ENCODE measurements at regions not wholly inside any gene's neighbourhood (a gene's known extent, or its start where the extent isn't known, plus 50 kb on each side); places are given as distances from the start of the nearest gene placed in this dataset.

- DNase-seq (ENCODE audit: low spot score) = no peak
Measured at GRCh38 chr16:16790597-16790996, 411.7 kb downstream of the NPIPA7 start.

- DNase-seq (ENCODE audit: low spot score) = no peak
Measured at GRCh38 chr16:16791051-16791450, 412.1 kb downstream of the NPIPA7 start.

- no peak for DNase-seq (ENCODE audit: low spot score)
Measured at GRCh38 chr16:16797239-16797638, 418.3 kb downstream of the NPIPA7 start.

- no peak for DNase-seq (ENCODE audit: low spot score)
Measured at GRCh38 chr16:16798504-16798903, 419.6 kb downstream of the NPIPA7 start.

GRCh38 chr16:16805809-16806208 is 426.9 kb downstream of the NPIPA7 start:
- no peak for DNase-seq (ENCODE audit: low spot score)

DNA sequence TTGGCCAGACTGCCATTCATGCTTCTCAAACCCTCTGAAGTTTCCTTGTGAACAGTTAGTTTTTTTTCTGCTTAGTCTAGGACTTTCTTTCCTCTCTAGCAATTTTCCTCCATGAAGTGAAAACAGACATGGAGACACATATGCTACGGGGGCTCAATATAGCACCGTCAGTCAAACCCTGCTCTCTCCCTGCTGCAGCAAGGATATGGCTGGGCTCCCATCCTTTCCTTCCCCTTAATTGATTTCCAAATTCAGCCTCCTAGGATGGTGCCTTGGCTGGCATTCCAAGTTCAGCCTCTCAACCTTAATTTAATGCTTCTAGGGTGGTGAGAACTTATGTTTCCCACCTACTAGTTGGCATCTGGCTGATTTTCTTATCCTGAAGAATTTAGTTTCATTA is 436.7 kb downstream of the NPIPA7 start:
- no peak for DNase-seq (ENCODE audit: low spot score)

GRCh38 chr16:16817196-16817595 is 438.3 kb downstream of the NPIPA7 start:
- no peak for DNase-seq (ENCODE audit: low spot score)

- no peak for DNase-seq (ENCODE audit: low spot score)
Measured at GRCh38 chr16:16821261-16821660, 442.3 kb downstream of the NPIPA7 start.

DNA sequence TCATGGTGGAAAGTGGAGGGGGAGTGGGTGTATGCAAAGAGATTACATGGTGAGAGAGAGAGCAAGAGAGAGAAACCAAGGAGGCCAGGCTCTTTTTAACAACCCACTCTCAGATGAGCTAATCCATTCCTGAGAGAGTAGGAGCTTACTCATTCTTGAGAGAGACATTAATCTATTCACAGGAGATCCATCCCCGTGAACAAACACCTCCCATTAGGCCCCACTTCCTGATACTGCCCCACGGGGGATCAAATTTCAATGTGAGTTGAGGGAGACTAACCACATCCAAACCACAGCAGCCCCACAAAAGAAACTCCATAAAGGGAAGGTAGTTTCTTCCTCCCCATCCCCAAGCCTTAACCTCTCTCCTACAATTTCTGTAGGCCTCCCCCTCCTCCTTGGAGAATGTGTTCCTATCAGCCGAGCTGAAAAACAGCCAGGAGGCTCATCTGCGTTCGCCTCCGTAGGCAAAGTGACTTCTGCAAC is 450.0 kb downstream of the NPIPA7 start:
- DNase-seq (ENCODE audit: low spot score) = no peak

- DNase-seq (ENCODE audit: low spot score) = no peak
Measured at GRCh38 chr16:16830401-16830800, 451.5 kb downstream of the NPIPA7 start.

DNA sequence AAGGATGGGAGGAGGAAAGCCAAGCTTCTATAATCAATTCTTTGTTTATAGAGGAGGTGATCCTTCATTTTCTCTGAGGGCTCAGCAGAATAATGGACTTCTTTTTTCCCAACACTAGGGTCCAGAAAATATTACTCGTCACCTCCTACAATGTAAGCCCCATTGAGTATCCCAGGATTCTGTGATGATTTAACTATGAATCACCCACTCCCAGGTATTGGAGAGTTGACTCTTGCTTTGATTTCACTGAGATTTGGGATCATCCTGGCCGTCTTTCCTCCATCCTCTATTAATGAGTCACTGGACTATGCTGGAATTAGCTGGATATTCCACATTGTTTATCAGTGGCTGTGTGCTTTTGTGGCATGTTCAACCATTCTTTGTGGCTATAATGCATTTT is 452.0 kb downstream of the NPIPA7 start:
- no peak for DNase-seq (ENCODE audit: low spot score)

GRCh38 chr16:16833165-16833564 is 454.2 kb downstream of the NPIPA7 start:
- DNase-seq (ENCODE audit: low spot score) = no peak

- DNase-seq (ENCODE audit: low spot score) = no peak
Measured at GRCh38 chr16:16850274-16850673, 471.3 kb downstream of the NPIPA7 start.

- DNase-seq (ENCODE audit: low spot score) = no peak
Measured at GRCh38 chr16:16857012-16857411, 478.1 kb downstream of the NPIPA7 start.

DNA sequence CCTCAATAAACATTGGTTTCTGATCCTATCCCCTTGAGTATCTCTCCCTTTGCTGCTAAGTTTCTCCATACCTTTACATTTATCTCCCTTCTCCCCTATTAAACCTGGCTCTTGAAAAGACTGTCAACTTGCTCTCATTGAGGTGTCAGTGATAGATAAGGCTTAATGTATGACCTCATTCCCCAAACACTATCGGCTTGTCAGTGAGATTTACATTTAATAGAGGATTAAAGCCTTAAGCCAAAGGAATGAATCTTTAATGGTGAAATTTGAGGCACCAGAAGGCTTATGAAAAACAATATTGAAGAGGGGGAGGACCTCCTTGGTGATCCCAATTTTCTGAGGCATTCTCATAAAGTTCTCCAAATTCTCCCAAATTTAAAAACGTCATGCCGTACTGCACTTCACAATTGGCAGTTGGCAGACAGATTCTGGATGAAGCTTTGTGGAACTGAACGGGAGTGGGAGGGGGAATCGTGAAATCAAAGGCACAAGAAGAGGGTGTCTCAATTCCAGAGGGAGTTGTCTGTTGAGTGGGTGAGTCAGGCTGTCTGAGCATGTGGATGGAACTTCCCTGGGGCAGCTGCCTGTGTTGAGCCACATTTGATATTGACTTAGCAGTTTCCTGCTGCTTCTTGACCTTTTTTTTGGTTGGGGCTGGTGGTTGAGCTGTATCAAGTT is 478.8 kb downstream of the NPIPA7 start:
- DNase-seq (ENCODE audit: low spot score) = no peak

DNA sequence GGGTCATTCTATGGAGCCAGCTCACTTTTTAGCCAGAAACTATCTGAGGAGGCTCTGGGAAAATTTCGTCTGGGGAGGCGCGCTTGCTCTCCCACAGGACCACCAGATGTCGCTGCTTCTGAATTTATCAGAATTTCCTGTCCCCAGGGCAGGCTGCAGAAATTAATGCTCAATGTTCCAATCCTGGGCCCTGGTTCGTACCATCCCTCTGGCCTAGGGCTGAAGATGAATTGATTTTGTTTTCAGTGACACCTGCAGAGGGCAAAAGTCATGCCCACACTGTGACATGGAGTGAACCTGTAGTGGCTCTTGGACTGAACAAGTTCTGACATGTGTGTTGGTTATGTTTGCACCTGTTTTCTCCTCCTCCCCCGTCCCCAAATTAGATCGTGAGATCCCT is 482.6 kb downstream of the NPIPA7 start:
- peak; percentile 39 for DNase-seq (ENCODE audit: low spot score)

DNA sequence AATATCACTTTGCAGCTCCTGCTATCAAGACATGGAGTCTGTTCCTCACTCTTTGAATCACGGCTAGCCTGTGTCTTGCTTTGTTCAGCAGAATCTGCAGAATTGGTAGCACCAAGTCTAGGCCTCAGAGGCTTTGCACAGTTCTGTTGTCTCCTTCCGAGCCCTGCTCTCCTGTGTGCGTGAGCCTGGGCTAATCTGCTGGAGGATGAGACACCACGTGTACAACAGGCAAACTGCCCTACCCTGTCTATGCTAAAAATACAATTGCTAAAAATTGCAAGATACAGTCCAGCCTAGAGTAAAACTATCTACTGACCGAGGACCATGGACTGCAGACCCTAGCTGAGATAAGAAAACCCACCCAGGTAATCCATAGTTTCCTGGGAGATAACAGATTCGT is 484.7 kb downstream of the NPIPA7 start:
- no peak for DNase-seq (ENCODE audit: low spot score)

DNA sequence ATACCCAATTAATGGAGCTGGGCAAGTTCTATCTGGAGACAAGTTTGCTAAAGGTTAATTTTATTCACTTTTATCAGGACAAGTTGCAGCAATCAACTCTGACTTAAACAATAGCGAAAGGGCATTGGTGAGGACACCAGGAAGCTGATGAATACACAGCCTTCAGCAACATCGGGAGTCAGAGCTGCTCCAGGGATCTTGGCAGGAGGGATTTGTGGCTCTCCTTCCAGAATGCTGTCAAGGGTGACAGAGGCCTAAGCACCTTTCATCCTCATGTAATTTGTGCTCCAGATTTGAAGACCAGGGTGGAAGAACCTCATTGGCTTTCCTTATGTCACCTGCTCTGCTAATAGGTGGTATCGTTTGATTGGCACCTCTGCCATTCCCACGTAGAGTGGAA is 485.6 kb downstream of the NPIPA7 start:
- no peak for DNase-seq (ENCODE audit: low spot score)

GRCh38 chr16:16865374-16865773 is 486.4 kb downstream of the NPIPA7 start:
- no peak for DNase-seq (ENCODE audit: low spot score)

GRCh38 chr16:16867973-16868372 is 489.0 kb downstream of the NPIPA7 start:
- DNase-seq (ENCODE audit: low spot score) = no peak

- DNase-seq (ENCODE audit: low spot score) = no peak
Measured at GRCh38 chr16:16868727-16869126, 489.8 kb downstream of the NPIPA7 start.

DNA sequence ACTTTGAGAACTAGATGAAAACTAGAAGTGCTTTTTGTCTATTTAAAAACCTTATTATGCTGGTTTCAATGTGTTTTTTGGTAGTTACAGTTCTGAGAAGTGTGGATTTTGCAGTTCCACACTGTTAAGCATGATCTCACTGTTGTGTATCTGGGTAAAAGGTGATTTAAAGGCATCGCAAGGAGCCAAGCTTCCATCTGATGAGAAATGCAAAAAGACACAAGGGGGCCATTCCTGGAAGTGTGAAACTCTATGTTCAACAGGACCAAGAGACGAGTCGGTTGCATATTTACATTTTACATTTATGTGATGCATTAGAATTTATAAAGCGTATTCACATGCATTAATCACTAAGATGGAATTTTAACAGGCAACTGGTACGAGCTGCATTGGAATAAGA is 490.8 kb downstream of the NPIPA7 start:
- no peak for DNase-seq (ENCODE audit: low spot score)

- no peak for DNase-seq (ENCODE audit: low spot score)
Measured at GRCh38 chr16:16871196-16871595, 492.3 kb downstream of the NPIPA7 start.

- DNase-seq (ENCODE audit: low spot score) = no peak
Measured at GRCh38 chr16:16877061-16877460, 498.1 kb downstream of the NPIPA7 start.

All from hepatic stellate cell (primary cell).